HEK293 (cell line): ENCODE measurements at regions not wholly inside any gene's neighbourhood (a gene's known extent, or its start where the extent isn't known, plus 50 kb on each side); places are given as distances from the start of the nearest gene placed in this dataset.

Experiments used
- CTCF ChIA-PET: fragments of 350-600 bp; formaldehyde crosslinking; extraction: SDS; loops from one replicate; lab custom pipeline; 2021; ENCODE audit warnings: antibody characterized with exemption; lab: Yijun Ruan, JAX
- POLR2A ChIA-PET: fragments of 300-600 bp; formaldehyde crosslinking; extraction: SDS; loops from one replicate; lab custom pipeline; 2020; ENCODE audit warnings: antibody characterized with exemption, inconsistent platforms; lab: Yijun Ruan, JAX
- H3K27ac ChIP-seq: fragments of 200-500 bp; sonication (Bioruptor generic); 2 replicates; pipeline ENCODE4 v1.5.1; 2014; ENCODE audit warnings: low read depth, low read length, control low read depth, inconsistent platforms; ENCODE audit errors: extremely low read depth
- H3K36me3 ChIP-seq, 2 experiments: fragments of 200-500 bp in 1 of 2; sonication (Bioruptor generic) in 1 of 2; 1 replicate in 1 of 2; 2 replicates in 1 of 2; pipeline ENCODE4 v1.5.1; 2014 to 2017; ENCODE audit warnings: inconsistent platforms in 2 of 2, low read length in 2 of 2; ENCODE audit not compliant: control insufficient read depth in 2 of 2, insufficient read depth in 1 of 2
- H3K4me1 ChIP-seq: fragments of 200-500 bp; sonication (Bioruptor generic); 2 replicates; pipeline ENCODE4 v1.5.1; 2014; ENCODE audit warnings: mild to moderate bottlenecking, low read length, inconsistent platforms; ENCODE audit not compliant: control insufficient read depth, insufficient read depth
- H3K4me3 ChIP-seq: 2 replicates; pipeline ENCODE4 v1.5.1; 2011; ENCODE audit warnings: low read depth, mild to moderate bottlenecking, control low read depth, low read length, moderate library complexity
- H3K9me3 ChIP-seq: fragments of 200-500 bp; sonication (Bioruptor generic); 2 replicates; pipeline ENCODE4 v1.5.1; 2014; ENCODE audit warnings: low read depth, low read length, inconsistent platforms; ENCODE audit not compliant: control insufficient read depth, insufficient read depth
- BCL11A ChIP-seq: fragments of 450-650 bp; formaldehyde crosslinking; IDR thresholded peaks from 2 replicates; pipeline ENCODE4 v1.5.1; 2016; ENCODE audit warnings: low read depth, missing biosample characterization, missing genetic modification characterization
- KLF10 ChIP-seq: fragments of 450-650 bp; IDR thresholded peaks from 2 replicates; pipeline ENCODE4 v1.5.1; 2018; ENCODE audit warnings: missing biosample characterization, mild to moderate bottlenecking, missing genetic modification characterization
- SCRT1 ChIP-seq: fragments of 450-650 bp; formaldehyde crosslinking; IDR thresholded peaks from 2 replicates; pipeline ENCODE4 v1.5.1; 2016; ENCODE audit warnings: missing biosample characterization, missing genetic modification characterization, borderline replicate concordance
- ZBTB17 ChIP-seq: fragments of 450-650 bp; formaldehyde crosslinking; IDR thresholded peaks from 2 replicates; pipeline ENCODE4 v1.5.1; 2016; ENCODE audit warnings: missing biosample characterization, missing genetic modification characterization
- ZBTB26 ChIP-seq: fragments of 450-650 bp; formaldehyde crosslinking; optimal IDR thresholded peaks from 2 replicates; pipeline ENCODE3; 2016; ENCODE audit warnings: missing biosample characterization, mild to moderate bottlenecking, missing genetic modification characterization
- ZFP3 ChIP-seq: fragments of 450-650 bp; formaldehyde crosslinking; IDR thresholded peaks from 2 replicates; pipeline ENCODE4 v1.5.1; 2016; ENCODE audit warnings: low read depth, missing biosample characterization, missing genetic modification characterization
- ZFP41 ChIP-seq: fragments of 450-650 bp; formaldehyde crosslinking; IDR thresholded peaks from 2 replicates; pipeline ENCODE4 v1.5.1; 2016; ENCODE audit warnings: missing biosample characterization, missing genetic modification characterization, borderline replicate concordance
- ZNF10 ChIP-seq: fragments of 450-650 bp; formaldehyde crosslinking; IDR thresholded peaks from 2 replicates; pipeline ENCODE4 v1.5.1; 2017; ENCODE audit warnings: missing biosample characterization, missing genetic modification characterization
- ZNF133 ChIP-seq: fragments of 450-650 bp; formaldehyde crosslinking; IDR thresholded peaks from 2 replicates; pipeline ENCODE4 v1.5.1; 2016; ENCODE audit warnings: missing biosample characterization, missing genetic modification characterization
- ZNF16 ChIP-seq: fragments of 450-650 bp; formaldehyde crosslinking; IDR thresholded peaks from 2 replicates; pipeline ENCODE4 v1.5.1; 2016; ENCODE audit warnings: low read depth, missing biosample characterization, missing genetic modification characterization
- ZNF341 ChIP-seq: fragments of 450-650 bp; formaldehyde crosslinking; IDR thresholded peaks from 2 replicates; pipeline ENCODE4; 2016; ENCODE audit warnings: low read depth, missing biosample characterization, missing genetic modification characterization
- ZNF366 ChIP-seq: fragments of 450-650 bp; formaldehyde crosslinking; conservative IDR thresholded peaks from 2 replicates; pipeline ENCODE4 v1.5.1; 2016; ENCODE audit warnings: missing biosample characterization, missing genetic modification characterization
- ZNF423 ChIP-seq: fragments of 450-650 bp; formaldehyde crosslinking; IDR thresholded peaks from 2 replicates; pipeline ENCODE4 v1.5.1; 2016; ENCODE audit warnings: missing biosample characterization, missing genetic modification characterization
- ZNF514 ChIP-seq: fragments of 450-650 bp; formaldehyde crosslinking; IDR thresholded peaks from 2 replicates; pipeline ENCODE4 v1.5.1; 2016; ENCODE audit warnings: missing biosample characterization, missing genetic modification characterization
- ZNF521 ChIP-seq: fragments of 450-650 bp; formaldehyde crosslinking; IDR thresholded peaks from 2 replicates; pipeline ENCODE4 v1.5.1; 2017; ENCODE audit warnings: missing biosample characterization, mild to moderate bottlenecking, missing genetic modification characterization
- ZNF555 ChIP-seq: fragments of 450-650 bp; formaldehyde crosslinking; conservative IDR thresholded peaks from 2 replicates; pipeline ENCODE4 v1.5.1; 2017; ENCODE audit warnings: missing biosample characterization, mild to moderate bottlenecking, missing genetic modification characterization, inconsistent platforms
- ZNF600 ChIP-seq: fragments of 450-650 bp; formaldehyde crosslinking; IDR thresholded peaks from 2 replicates; pipeline ENCODE4 v1.5.1; 2016; ENCODE audit warnings: missing biosample characterization, missing genetic modification characterization
- ZNF621 ChIP-seq: fragments of 450-650 bp; formaldehyde crosslinking; IDR thresholded peaks from 2 replicates; pipeline ENCODE4 v1.5.1; 2017; ENCODE audit warnings: missing biosample characterization, missing genetic modification characterization
- ZNF660 ChIP-seq: fragments of 450-650 bp; IDR thresholded peaks from 2 replicates; pipeline ENCODE4 v1.5.1; 2018; ENCODE audit warnings: missing biosample characterization, mild to moderate bottlenecking, missing genetic modification characterization
- ZNF670 ChIP-seq: fragments of 450-650 bp; formaldehyde crosslinking; IDR thresholded peaks from 2 replicates; pipeline ENCODE4 v1.5.1; 2016; ENCODE audit warnings: missing biosample characterization, missing genetic modification characterization, low read depth
- ZNF76 ChIP-seq: fragments of 450-650 bp; formaldehyde crosslinking; IDR thresholded peaks from 2 replicates; pipeline ENCODE4; 2016; ENCODE audit warnings: low read depth, missing biosample characterization, missing genetic modification characterization, borderline replicate concordance
- ZNF785 ChIP-seq: fragments of 450-650 bp; formaldehyde crosslinking; IDR thresholded peaks from 2 replicates; pipeline ENCODE4 v1.5.1; 2016; ENCODE audit warnings: missing biosample characterization, missing genetic modification characterization
- ZSCAN30 ChIP-seq: fragments of 450-650 bp; IDR thresholded peaks from 2 replicates; pipeline ENCODE4 v1.5.1; 2018; ENCODE audit warnings: missing biosample characterization, mild to moderate bottlenecking, missing genetic modification characterization, moderate library complexity

DNA sequence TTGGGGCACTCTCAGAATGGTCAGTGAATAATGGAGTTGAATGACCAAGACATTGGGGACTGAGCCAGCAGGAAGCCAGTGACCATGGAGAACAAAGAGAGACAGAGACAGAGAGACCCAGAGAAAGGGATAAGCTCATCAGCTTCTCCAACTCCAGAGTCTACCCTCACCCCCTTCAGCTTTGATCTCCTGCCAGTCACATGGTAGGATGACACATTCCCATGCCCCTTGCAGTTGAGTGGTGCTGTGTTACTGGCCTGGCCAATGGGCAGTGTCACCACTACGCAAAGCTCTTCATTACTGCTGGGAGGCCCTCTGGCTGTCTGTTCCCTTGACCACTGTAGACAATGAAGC, 643.5 kb downstream of the AJAP1 start (continued):
- no peak for TF ChIP-seq SCRT1 (tag by site-specific recombination)

- Histone ChIP-seq H3K9me3 (no peaks in the 10 kb centered on the region), H3K36me3 (no peaks in the 10 kb centered on the region), H3K4me1 (no peaks in the 10 kb centered on the region), H3K27ac (no peak overlapping the region), H3K4me3 (no peak overlapping the region)
- TF ChIP-seq ZNF366 (tag by site-specific recombination), result no peak
- no peak for TF ChIP-seq ZBTB17
- no peak for TF ChIP-seq KLF10 (tag by site-specific recombination)
- TF ChIP-seq ZBTB26 (tag by site-specific recombination), result no peak
- POLR2A ChIA-PET, result no interaction called here
- CTCF ChIA-PET, result no interaction called here
Observed at GRCh38 chr1:5297180-5297885, 642.9 kb downstream of the AJAP1 start.

GRCh38 chr1:5296557-5297179, 642.3 kb downstream of the AJAP1 start:
- Histone ChIP-seq H3K4me1 (no peaks in the 10 kb centered on the region), H3K36me3 (no peaks in the 10 kb centered on the region), H3K9me3 (no peaks in the 10 kb centered on the region), H3K27ac (no peak overlapping the region), H3K4me3 (no peak overlapping the region)
- CTCF ChIA-PET, result no interaction called here
- POLR2A ChIA-PET, result no interaction called here
- no peak for TF ChIP-seq ZNF133 (tag by site-specific recombination)
- TF ChIP-seq ZNF16 (tag by site-specific recombination), result no peak
- no peak for TF ChIP-seq ZNF76 (tag by site-specific recombination)
- TF ChIP-seq ZNF555 (tag by site-specific recombination), result no peak
- no peak for TF ChIP-seq ZNF521 (tag by site-specific recombination)
- no peak for TF ChIP-seq ZNF514 (tag by site-specific recombination)
- TF ChIP-seq ZFP3 (tag by site-specific recombination), result no peak
- no peak for TF ChIP-seq ZNF670 (tag by site-specific recombination)
- TF ChIP-seq ZNF660 (tag by site-specific recombination), result no peak
- no peak for TF ChIP-seq ZBTB26 (tag by site-specific recombination)
- TF ChIP-seq ZSCAN30 (tag by site-specific recombination), result no peak
- no peak for TF ChIP-seq ZNF341
- TF ChIP-seq ZNF600 (tag by site-specific recombination), result no peak
- TF ChIP-seq ZFP41 (tag by site-specific recombination), result no peak
- TF ChIP-seq ZNF785, result no peak
- TF ChIP-seq BCL11A (tag by site-specific recombination), result no peak
- no peak for TF ChIP-seq ZNF10 (tag by site-specific recombination)
- no peak for TF ChIP-seq ZNF621
- TF ChIP-seq ZNF423 (tag by site-specific recombination), result no peak
